Stimulated activated CD8-positive, alpha-beta memory T cell treated with anti-CD3 and anti-CD28 coated beads, Interleukin-15, amount 100 ng/mL, for 4 hours (primary cell): ENCODE measurements at regions not wholly inside any gene's neighbourhood (a gene's known extent, or its start where the extent isn't known, plus 50 kb on each side); places are given as distances from the start of the nearest gene placed in this dataset.
"Not testable (repeated sequence)": the region's sequence is repeated elsewhere in the genome, so short reads cannot be mapped to it uniquely, and the experiment has no call there.

ENCODE experiments used
- DNase-seq, 2 donors: peaks; one replicate each; pipeline ENCODE4 v3.0.0-alpha.2; 2020; ENCODE audit warnings: low read depth in 2 of 2

- DNase-seq: no peak
Measured at GRCh38 chr2:192398236-192398635, 203.5 kb upstream of the TMEFF2 start.

GRCh38 chr2:192394605-192395004, 199.9 kb upstream of the TMEFF2 start:
- DNase-seq: no peak

GRCh38 chr2:192391041-192391440, 196.3 kb upstream of the TMEFF2 start:
- DNase-seq: no peak

- DNase-seq: no peak
Measured at GRCh38 chr2:192390401-192390800, 195.7 kb upstream of the TMEFF2 start.

- not testable (repeated sequence) for DNase-seq
Measured at GRCh38 chr2:192384191-192384590, 189.5 kb upstream of the TMEFF2 start.

- DNase-seq: no peak
Measured at GRCh38 chr2:192381082-192381481, 186.3 kb upstream of the TMEFF2 start.

GRCh38 chr2:192379736-192380135, 185.0 kb upstream of the TMEFF2 start:
- no peak for DNase-seq

- no peak for DNase-seq
Measured at GRCh38 chr2:192377173-192377572, 182.4 kb upstream of the TMEFF2 start.

GRCh38 chr2:192373754-192374153, 179.0 kb upstream of the TMEFF2 start:
- no peak for DNase-seq

GRCh38 chr2:192373221-192373620, 178.5 kb upstream of the TMEFF2 start:
- DNase-seq: no peak

GRCh38 chr2:192369969-192370368, 175.2 kb upstream of the TMEFF2 start:
- no peak for DNase-seq

GRCh38 chr2:192357217-192357616, 162.5 kb upstream of the TMEFF2 start:
- no peak for DNase-seq

GRCh38 chr2:192354512-192355244, 159.9 kb upstream of the TMEFF2 start:
- no peak for DNase-seq

GRCh38 chr2:192347542-192347941, 152.8 kb upstream of the TMEFF2 start:
- no peak for DNase-seq

GRCh38 chr2:192345287-192345686, 150.6 kb upstream of the TMEFF2 start:
- DNase-seq: no peak

- DNase-seq: no peak
Measured at GRCh38 chr2:192333642-192334041, 138.9 kb upstream of the TMEFF2 start.

- DNase-seq: no peak
Measured at GRCh38 chr2:192328297-192328696, 133.6 kb upstream of the TMEFF2 start.

- no peak for DNase-seq
Measured at GRCh38 chr2:192327576-192327975, 132.8 kb upstream of the TMEFF2 start.

- no peak for DNase-seq
Measured at GRCh38 chr2:192315543-192315942, 120.8 kb upstream of the TMEFF2 start.

- DNase-seq: no peak
Measured at GRCh38 chr2:192314800-192315481, 120.2 kb upstream of the TMEFF2 start.

GRCh38 chr2:192313773-192314172, 119.0 kb upstream of the TMEFF2 start:
- no peak for DNase-seq

GRCh38 chr2:192311701-192312460, 117.1 kb upstream of the TMEFF2 start:
- no peak for DNase-seq

GRCh38 chr2:192307530-192307929, 112.8 kb upstream of the TMEFF2 start:
- DNase-seq: no peak
